A172 (cell line): ENCODE measurements at regions not wholly inside any gene's neighbourhood (a gene's known extent, or its start where the extent isn't known, plus 50 kb on each side); places are given as distances from the start of the nearest gene placed in this dataset.
"Not testable (repeated sequence)": the region's sequence is repeated elsewhere in the genome, so short reads cannot be mapped to it uniquely, and the experiment has no call there.

Source experiments
- DNase-seq: peaks from one replicate; pipeline ENCODE4 v3.0.0-alpha.2; 2015; ENCODE audit warnings: low spot score

DNA sequence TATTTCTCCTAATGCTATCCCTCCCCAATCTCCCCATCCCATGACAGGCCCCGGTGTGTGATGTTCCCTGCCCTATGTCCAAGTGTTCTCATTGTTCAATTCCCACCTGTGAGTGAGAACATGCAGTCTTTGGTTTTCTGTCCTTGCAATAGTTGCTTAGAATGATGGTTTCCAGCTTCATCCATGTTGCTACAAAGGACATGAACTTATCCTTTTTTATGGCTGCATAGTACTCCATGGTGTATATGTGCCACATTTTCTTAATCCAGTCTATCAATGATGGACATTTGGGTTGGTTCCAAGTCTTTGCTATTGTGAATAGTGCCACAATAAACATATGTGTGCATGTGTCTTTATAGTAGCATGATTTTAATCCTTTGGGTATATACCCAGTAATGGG, 51.3 kb upstream of the RIOK2 start:
- DNase-seq: not testable (repeated sequence)

GRCh38 chr5:97242341-97242740, 59.3 kb upstream of the RIOK2 start:
- no peak for DNase-seq

DNA sequence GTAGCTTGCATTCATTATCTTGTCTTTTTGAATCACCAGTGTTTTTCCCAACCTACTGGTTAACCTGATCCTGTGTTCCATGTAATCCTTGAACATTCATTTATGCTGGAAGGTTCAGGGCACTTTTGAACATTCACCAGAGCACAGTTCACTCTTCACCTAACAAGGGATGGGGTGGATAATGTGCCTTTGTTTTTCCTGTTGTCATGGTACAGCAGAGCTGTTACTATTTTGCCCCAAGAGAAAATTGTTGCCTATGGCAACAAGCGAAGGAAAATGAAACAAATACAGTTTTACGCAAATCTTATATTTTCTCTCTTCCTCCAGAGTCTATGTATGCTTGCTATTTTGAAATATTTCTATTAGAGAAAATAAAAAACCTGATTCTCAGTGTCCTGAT, 60.3 kb upstream of the RIOK2 start:
- DNase-seq: no peak

- no peak for DNase-seq
Measured at GRCh38 chr5:97245386-97245785, 62.3 kb upstream of the RIOK2 start.

DNA sequence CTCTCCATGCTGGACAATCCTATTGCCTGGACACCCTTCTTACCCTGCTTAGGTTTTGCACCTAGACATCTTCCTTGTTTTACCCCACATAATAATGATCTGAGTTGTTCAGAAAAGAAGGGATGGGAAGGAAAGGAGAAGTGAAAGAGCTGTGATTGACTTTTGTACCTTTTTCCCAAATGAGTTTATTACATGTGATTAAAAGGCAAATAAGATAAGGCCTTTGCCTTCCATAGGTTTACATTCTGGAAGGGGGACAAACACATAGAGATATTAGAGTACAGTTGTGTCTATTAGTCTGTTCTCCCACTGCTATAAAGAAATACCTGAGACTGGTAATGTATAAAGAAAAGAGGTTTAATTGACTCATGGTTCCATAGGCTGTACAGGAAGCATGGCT, 67.1 kb upstream of the RIOK2 start:
- DNase-seq: no peak

GRCh38 chr5:97266076-97266475, 83.0 kb upstream of the RIOK2 start:
- no peak for DNase-seq

DNA sequence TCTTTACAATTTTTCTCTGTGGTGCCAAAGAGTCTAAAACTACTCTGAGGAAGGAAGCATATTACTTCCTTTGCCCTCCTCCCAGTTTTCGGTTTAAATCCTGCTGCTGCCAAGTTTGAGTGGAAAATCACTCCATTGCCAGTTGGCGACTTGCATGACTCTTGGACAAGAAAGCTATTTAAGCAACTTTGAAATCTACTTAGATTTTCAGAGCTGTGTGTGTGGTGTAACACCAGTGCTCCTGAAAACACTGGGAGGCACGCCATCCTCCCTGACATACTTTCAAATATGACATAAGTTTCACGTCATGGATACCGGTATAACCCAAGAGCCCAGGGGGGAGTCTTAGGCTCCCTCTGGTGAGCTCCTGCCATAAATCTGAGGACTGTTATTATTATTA, 83.5 kb upstream of the RIOK2 start:
- no peak for DNase-seq

GRCh38 chr5:97267767-97268166, 84.7 kb upstream of the RIOK2 start:
- DNase-seq: no peak

DNA sequence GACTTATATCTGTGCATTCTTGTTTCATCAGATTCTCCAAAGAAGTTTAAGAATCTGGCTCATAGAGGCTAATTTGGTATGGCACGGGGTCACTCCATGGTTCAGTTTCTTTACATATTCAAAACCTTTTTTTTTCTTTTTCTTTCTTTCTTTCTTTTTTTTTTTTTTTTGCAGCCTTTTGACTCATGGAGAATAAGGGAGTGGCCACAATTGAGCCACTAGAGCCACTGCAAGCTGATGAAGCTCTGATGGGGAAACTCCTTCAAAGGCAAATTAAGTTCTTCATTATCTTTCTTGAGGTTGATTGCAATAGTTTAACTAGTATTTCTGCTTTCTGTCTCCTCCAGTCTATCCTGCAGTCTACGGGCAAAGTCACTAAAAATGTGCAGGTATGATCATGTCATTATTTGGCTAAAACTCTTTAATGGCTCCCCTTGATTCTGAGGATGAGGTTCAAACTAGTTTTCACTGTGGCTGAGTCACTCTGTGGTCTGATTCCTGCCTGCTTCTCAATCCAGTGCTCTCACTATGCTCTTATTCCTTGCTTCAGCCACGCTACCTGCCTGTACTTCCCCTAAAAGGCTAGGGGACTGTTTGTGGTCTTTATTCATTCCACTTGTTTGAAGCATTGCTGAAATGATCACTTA, 93.5 kb upstream of the RIOK2 start:
- no peak for DNase-seq

DNA sequence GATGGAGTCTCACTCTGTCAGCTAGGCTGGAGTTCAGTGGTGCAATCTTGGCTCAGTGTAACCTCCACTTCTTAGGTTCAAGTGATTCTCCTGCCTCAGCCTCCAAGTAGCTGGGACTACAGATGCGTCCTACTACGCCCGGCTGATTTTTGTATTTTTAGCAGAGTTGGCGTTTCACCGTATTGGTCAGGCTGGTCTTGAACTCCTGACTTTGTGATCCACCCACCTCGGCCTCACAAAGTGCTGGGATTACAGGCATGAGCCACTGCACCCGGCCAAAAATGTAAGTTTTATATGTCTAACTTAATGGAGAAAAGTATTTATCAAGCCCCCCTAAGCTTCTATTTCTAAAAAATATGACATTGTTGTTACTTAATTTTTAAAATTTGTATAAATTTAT, 98.2 kb upstream of the RIOK2 start:
- no peak for DNase-seq

GRCh38 chr5:97297063-97297703, 114.1 kb upstream of the RIOK2 start:
- peak; percentile 35 for DNase-seq

GRCh38 chr5:97297704-97298091, 114.7 kb upstream of the RIOK2 start:
- no peak for DNase-seq

DNA sequence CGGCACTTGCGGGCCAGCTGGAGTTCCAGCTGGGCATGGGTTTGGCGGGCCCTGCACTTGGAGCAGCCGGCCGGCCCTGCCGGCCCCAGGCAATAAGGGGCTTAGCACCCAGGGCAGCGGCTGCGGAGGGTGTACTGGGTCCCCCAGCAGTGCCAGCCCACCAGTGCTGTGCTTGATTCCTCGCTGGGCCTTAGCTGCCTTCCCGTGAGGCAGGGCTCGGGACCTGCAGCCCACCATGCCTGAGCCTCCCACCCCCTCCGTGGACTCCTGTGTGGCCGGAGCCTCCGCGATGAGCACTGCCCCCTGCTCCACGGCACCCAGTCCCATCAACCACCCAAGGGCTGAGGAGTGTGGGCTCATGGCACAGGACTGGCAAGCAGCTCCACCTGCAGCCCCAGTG, 118.1 kb upstream of the RIOK2 start:
- not testable (repeated sequence) for DNase-seq

DNA sequence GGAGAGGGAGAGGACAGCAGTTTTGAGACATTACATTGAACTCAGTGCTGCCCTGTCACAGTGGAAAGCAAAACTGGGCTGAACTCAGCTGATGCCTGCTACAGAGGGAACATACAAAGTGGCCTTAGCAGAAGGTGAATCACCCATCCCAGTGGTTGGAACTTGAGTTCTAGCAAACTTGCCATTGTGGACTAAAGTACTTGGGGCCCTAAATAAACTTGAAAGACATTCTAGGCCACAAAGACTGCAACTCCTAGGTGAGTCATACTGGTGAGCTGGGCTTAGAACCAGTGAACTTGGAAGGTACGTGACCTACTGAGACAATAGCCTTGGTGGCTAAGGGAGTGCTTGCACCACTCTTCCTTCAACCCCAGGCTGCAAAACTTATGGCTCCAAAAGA, 155.7 kb upstream of the RIOK2 start:
- DNase-seq: no peak

DNA sequence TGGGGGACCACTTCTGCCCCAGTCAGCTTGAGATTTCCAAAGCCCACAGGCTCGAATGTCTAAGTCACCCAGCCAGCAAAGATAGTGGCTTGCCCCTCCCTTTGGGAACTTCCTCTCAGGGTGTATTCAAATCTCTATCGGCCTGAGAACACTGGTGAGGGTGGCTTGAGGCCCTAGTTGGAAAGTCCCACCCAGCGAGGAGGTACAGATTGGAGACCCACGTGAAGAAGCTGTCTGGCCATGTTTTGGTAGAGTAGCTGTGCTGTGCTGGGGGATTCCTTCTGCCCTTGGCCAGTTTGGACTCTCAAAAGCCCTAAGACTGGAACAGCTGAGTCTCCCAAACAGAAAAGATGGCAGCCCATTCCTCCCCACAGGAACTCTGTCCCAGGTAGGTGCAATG, 172.7 kb upstream of the RIOK2 start:
- DNase-seq: no peak

DNA sequence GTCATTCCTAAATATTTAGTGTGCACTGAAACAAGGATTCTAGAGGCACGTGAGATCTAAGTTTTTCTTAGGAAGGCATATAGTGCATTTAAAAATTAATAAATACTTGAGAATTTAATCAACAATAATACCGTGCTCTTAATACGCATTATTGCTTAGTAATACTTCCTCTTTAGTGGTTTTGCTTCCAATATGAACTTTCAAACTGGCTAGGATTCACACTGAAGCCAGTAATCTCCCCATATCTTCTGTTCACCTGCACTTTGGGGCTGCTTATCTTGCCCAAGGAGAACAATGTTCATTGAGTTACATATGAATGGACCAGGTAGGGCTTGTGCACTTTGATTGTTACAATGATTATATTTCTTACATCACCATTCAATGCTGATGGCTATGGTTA, 180.5 kb upstream of the RIOK2 start:
- no peak for DNase-seq

- DNase-seq: no peak
Measured at GRCh38 chr5:97364731-97365130, 181.7 kb upstream of the RIOK2 start.

DNA sequence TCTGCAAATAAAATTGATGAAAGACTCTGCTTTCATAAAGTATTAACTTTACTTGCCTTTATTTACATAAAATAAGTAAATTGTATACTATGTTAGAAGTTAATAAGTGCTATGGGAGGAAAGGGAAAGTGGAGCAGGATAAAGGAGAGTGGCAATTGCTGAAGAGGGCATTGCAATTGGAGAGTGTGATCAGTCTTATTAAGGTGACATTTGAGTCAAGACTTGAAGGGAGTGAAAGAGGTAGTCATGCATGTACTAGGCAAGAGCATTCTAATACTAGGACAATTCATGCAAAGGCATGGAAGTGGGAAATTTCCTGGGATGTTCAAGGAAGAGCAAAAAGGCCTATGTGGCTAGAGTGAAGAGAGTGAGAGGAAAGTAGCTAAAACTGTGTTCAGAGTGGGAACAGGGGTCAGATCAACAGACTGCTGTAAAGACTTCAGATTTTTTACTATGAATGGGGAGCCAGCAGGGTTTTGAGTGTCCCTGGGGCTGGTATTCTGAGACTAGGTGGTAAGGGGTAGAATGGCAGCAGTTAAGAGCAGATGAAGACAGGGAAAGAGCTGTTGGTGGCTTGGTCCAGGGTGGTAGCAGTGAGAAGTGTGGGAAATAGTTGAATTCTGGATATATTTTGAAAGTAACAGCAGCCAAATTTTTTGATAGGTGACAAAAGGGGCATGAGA, 182.3 kb upstream of the RIOK2 start:
- DNase-seq: no peak

DNA sequence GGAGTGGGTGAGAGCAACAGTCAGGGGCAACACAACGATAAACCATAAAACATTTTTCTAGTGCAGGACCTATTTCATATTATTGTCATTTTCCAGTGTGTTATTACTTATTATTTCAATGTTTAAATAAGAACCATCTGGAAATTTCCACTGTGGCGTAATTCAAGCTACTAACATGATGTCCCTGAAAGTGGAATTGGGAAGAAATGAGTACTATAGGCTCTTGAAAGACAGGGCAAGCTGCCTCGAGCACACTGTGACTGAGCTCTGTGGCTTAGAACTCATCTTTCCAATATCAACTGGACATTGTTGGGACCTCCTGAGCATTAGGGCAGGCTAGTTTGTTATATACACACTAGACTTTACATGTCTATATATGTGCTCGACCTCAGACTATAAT, 182.9 kb upstream of the RIOK2 start:
- no peak for DNase-seq

- DNase-seq: no peak
Measured at GRCh38 chr5:97375959-97376358, 192.9 kb upstream of the RIOK2 start.

GRCh38 chr5:97377582-97377981, 194.5 kb upstream of the RIOK2 start:
- DNase-seq: no peak

DNA sequence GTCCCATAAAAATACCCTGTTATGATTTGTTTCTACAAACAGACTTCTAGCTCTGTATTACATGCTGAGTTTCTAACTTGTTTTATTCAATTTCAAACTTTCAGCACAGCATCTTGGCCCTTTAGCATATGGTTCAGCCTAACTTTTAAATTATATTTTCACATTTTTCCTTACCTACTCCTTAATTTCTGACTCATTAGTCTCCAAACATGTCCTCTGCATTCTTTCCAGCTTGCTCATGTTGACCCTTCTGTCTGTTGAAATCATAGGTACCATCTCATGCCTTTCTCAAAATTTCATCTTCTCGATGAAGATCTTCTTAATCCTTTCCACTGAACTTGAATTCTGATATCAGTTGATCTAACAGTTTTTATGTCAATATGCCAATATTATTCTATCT, 200.9 kb upstream of the RIOK2 start:
- peak; percentile 28 for DNase-seq

DNA sequence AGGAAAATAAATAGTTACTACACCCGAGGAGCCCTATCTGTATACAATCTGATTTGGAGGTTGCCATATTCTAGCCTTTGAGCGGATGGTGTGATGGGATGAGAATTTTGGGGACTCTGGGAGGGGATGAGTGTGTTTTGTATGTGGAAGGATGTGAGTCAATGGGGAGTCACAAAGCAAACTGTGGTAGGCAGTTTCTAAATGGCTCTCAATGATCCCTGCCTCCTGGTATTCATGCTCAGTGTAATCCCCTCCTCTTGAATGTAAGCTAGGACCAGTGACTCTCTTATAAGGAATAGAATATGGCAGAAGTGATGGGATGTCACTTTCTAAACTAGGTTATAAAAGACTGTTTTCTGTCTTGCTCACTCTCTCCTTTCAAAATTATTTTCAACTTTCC, 205.7 kb upstream of the RIOK2 start:
- peak; percentile 50 for DNase-seq
